ENCODE measurements at regions not wholly inside any gene's neighbourhood (a gene's known extent, or its start where the extent isn't known, plus 50 kb on each side); places are given as distances from the start of the nearest gene placed in this dataset.

DNA sequence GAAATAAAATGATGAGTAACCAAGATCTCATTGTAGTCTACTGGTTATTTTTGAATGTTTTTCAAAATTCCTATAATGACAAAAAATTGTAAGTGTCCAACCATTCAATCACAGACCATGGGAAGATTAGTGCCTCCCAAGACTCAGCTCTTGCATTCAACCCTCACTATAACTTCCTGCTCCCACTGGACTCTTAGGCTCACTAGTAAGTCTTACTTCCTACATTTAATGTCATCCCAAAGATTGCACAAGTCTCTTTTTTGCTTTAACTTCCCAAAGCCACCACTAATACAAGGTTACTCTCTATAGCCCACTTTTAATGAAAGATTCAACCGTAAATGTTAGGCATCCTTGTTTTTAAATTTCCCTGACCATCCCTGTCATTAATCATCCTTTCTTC, 111.9 kb upstream of the NRBF2 start:
- no peak for DNase-seq (ENCODE audit: low spot score)
- H3K36me3 Mint-ChIP-seq (ENCODE audit: low read depth), result no peaks in the 10 kb centered on the region
- H3K4me3 Mint-ChIP-seq (ENCODE audit: unreplicated experiment), result no peak overlapping the region
- TF ChIP-seq, protein P1, sequence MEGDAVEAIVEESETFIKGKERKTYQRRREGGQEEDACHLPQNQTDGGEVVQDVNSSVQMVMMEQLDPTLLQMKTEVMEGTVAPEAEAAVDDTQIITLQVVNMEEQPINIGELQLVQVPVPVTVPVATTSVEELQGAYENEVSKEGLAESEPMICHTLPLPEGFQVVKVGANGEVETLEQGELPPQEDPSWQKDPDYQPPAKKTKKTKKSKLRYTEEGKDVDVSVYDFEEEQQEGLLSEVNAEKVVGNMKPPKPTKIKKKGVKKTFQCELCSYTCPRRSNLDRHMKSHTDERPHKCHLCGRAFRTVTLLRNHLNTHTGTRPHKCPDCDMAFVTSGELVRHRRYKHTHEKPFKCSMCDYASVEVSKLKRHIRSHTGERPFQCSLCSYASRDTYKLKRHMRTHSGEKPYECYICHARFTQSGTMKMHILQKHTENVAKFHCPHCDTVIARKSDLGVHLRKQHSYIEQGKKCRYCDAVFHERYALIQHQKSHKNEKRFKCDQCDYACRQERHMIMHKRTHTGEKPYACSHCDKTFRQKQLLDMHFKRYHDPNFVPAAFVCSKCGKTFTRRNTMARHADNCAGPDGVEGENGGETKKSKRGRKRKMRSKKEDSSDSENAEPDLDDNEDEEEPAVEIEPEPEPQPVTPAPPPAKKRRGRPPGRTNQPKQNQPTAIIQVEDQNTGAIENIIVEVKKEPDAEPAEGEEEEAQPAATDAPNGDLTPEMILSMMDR (IDR thresholded peaks at IDR 0.05), result no peak
- H3K27me3 Mint-ChIP-seq (ENCODE audit: low read depth), result peaks cover 3% of the 10 kb centered on the region
- H3K4me1 Mint-ChIP-seq (ENCODE audit: low read depth), result no peaks in the 10 kb centered on the region
- no peaks in the 10 kb centered on the region for H3K9me3 Mint-ChIP-seq (ENCODE audit: low read depth)
- H3K27ac Mint-ChIP-seq (ENCODE audit: unreplicated experiment), result no peak overlapping the region

DNA sequence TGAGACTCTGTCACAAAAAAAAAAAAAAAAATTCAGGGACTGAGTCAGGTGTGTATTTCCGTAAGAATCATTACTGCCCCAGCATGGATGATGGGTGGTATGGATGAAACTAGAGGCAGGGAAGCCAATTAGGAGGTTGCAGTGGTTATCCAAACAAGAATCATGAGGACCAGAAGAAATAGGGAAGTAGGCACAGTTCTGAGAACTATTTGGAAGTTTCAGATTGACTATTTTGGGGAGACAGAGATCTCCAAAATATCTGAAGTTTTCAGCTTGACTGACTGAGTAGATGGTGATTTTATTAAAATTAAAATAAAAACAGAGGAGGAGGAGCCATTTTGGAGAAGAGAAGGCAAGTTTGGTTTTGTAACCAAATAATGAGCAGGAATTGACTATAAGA, 119.4 kb upstream of the NRBF2 start:
- DNase-seq (ENCODE audit: low spot score), result no peak
- H3K4me1 Mint-ChIP-seq (ENCODE audit: low read depth), result no peaks in the 10 kb centered on the region
- TF ChIP-seq, protein P1 (IDR thresholded peaks at IDR 0.05), result no peak
- no peak overlapping the region for H3K27ac Mint-ChIP-seq (ENCODE audit: unreplicated experiment)
- peaks cover 1% of the 10 kb centered on the region for H3K27me3 Mint-ChIP-seq (ENCODE audit: low read depth)
- H3K9me3 Mint-ChIP-seq (ENCODE audit: low read depth), result peaks cover 6% of the 10 kb centered on the region
- no peaks in the 10 kb centered on the region for H3K36me3 Mint-ChIP-seq (ENCODE audit: low read depth)
- H3K4me3 Mint-ChIP-seq (ENCODE audit: unreplicated experiment), result no peak overlapping the region

DNA sequence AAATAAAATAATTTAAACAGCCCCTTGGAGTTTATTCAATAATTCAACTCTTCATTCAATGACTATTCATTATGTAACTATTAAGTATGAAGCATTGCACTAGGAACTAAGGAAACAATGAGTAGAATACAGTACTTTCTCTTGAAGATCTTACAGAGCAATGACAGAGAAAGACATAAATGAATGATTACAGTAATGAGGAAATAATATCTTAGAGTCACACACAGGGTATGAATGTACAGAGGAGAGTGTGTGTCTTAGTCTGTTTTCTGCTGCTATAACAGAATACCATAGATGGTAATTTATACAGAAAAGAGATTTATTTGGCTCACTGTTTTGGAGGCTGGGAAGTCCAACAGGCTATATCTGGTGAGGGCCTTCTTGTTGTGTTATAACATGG, 120.5 kb upstream of the NRBF2 start:
- no peak for DNase-seq (ENCODE audit: low spot score)
- Mint-ChIP-seq H3K27me3 (ENCODE audit: low read depth) (no peaks in the 10 kb centered on the region), H3K4me1 (ENCODE audit: low read depth) (no peaks in the 10 kb centered on the region), H3K36me3 (ENCODE audit: low read depth) (no peaks in the 10 kb centered on the region), H3K27ac (ENCODE audit: unreplicated experiment) (no peak overlapping the region), H3K4me3 (ENCODE audit: unreplicated experiment) (no peak overlapping the region), H3K9me3 (ENCODE audit: low read depth) (peaks cover 6% of the 10 kb centered on the region)
- TF ChIP-seq, protein P1 (IDR thresholded peaks at IDR 0.05), result no peak

DNA sequence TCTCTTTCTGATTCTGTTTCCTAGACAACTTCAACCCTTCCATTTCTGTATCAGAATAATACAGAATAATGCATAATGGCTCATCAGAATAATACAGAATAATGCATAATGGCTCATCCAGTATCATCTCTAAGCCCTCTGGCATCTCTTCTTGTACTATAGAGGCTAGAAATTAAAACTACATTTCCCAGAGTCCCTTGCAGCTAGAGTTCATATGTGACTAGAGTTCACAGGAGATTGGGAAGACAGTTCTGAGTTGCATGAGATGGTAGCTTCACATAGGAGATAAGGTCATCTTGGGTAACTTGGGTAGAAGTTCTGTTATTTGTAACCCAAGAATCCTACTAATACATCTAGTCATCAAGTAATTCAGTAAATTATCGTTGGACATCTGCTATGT, 122.9 kb upstream of the NRBF2 start:
- Mint-ChIP-seq H3K4me1 (ENCODE audit: low read depth) (no peaks in the 10 kb centered on the region), H3K9me3 (ENCODE audit: low read depth) (peaks cover 6% of the 10 kb centered on the region), H3K27me3 (ENCODE audit: low read depth) (no peaks in the 10 kb centered on the region), H3K36me3 (ENCODE audit: low read depth) (no peaks in the 10 kb centered on the region), H3K4me3 (ENCODE audit: unreplicated experiment) (no peak overlapping the region), H3K27ac (ENCODE audit: unreplicated experiment) (no peak overlapping the region)
- TF ChIP-seq, protein P1 (IDR thresholded peaks at IDR 0.05), result no peak
- no peak for DNase-seq (ENCODE audit: low spot score)

DNA sequence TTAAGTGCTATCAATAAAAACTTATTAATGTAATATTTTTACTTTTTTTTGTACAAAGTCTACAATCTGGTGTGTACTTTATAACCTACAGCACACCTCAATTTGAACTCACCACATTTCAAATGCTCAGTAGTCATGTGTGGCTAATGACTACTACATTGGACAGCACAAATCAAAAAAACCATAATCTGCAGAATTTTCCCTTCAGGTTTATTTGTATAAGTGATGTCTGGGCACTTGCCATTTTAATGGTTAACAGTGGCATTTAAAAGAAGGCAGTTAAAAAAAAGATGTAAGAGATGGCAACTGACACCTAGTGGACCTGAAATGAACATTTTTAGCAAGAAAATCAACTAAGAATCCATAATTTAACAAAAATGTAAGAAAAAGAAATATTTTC, 124.6 kb upstream of the NRBF2 start:
- no peaks in the 10 kb centered on the region for H3K4me1 Mint-ChIP-seq (ENCODE audit: low read depth)
- H3K27ac Mint-ChIP-seq (ENCODE audit: unreplicated experiment), result no peak overlapping the region
- H3K9me3 Mint-ChIP-seq (ENCODE audit: low read depth), result peaks cover 6% of the 10 kb centered on the region
- TF ChIP-seq, protein P1 (IDR thresholded peaks at IDR 0.05), result peak; percentile 43
- H3K4me3 Mint-ChIP-seq (ENCODE audit: unreplicated experiment), result no peak overlapping the region
- H3K27me3 Mint-ChIP-seq (ENCODE audit: low read depth), result no peaks in the 10 kb centered on the region
- DNase-seq (ENCODE audit: low spot score), result no peak
- H3K36me3 Mint-ChIP-seq (ENCODE audit: low read depth), result no peaks in the 10 kb centered on the region

Data from chondrocyte (in vitro differentiated cells).